K562 (cell line): ENCODE measurements at regions not wholly inside any gene's neighbourhood (a gene's known extent, or its start where the extent isn't known, plus 50 kb on each side); places are given as distances from the start of the nearest gene placed in this dataset.

ENCODE experiments used
- ATAC-seq: fragments of 200-7000 bp; cut with Tn5 transposase; 3 replicates; pipeline ENCODE4 v1.9.1; 2020; ENCODE audit warnings: moderate library complexity
- BruUV-seq: library from RNA; stranded (reverse); fragments of 400-500 nt; replicated peaks from 2 replicates; lab custom pipeline; 2021; lab: Mats Ljungman, UMichigan
- CTCF ChIA-PET: fragments of 300-600 bp; formaldehyde crosslinking; extraction: SDS; loops from one replicate; lab custom pipeline; 2021; ENCODE audit warnings: low intra/inter-chr PET ratio; lab: Yijun Ruan, JAX
- POLR2A ChIA-PET: fragments of 300-600, 350-650 bp; sonication (Branson Sonifier 250); formaldehyde crosslinking; extraction: SDS; loops from one replicate; lab custom pipeline; 2021; ENCODE audit warnings: antibody characterized with exemption, inconsistent platforms; lab: Yijun Ruan, JAX
- DNase-seq, 4 experiments: peaks; one replicate each; pipeline versions ENCODE4 v3.0.0 to v3.0.0-alpha.2; 2011 to 2018; ENCODE audit warnings: low spot score in 3 of 4, mixed read lengths in 3 of 4; ENCODE audit errors: extremely low read depth in 1 of 4
- FAIRE-seq: peaks from 2 replicates; lab custom pipeline; 2011; peaks lifted over from hg19 to GRCh38; lab: Jason Lieb, UNC
- H2AFZ ChIP-seq: 2 replicates; pipeline ENCODE4 v1.6.0; 2011; ENCODE audit warnings: low read depth, low read length, control low read depth, inconsistent platforms
- H3K27ac ChIP-seq: fragments of 200-600 bp; 3 replicates; pipeline ENCODE4 v1.8.0; 2011; ENCODE audit warnings: low read depth, mild to moderate bottlenecking, control low read depth, inconsistent platforms, low read length, moderate library complexity, mixed read lengths; ENCODE audit errors: extremely low read depth
- H3K27me3 ChIP-seq, 2 experiments: fragments of 300-600 bp in 1 of 2; 2 replicates in 1 of 2; 3 replicates in 1 of 2; pipeline versions ENCODE4 v1.6.0 to v1.8.0; 2011; ENCODE audit warnings: inconsistent platforms in 2 of 2, low read length in 2 of 2, mild to moderate bottlenecking in 1 of 2, mixed read lengths in 1 of 2, moderate library complexity in 1 of 2; ENCODE audit not compliant: control insufficient read depth in 2 of 2, insufficient read depth in 2 of 2
- H3K36me3 ChIP-seq: fragments of 300-600 bp; 3 replicates; pipeline ENCODE4 v1.8.0; 2011; ENCODE audit warnings: mild to moderate bottlenecking, low read length, inconsistent platforms; ENCODE audit not compliant: control insufficient read depth, insufficient read depth
- H3K4me1 ChIP-seq, 2 experiments: fragments of 200-600 bp in 1 of 2; replicated peaks in 1 of 2; 2 replicates in 1 of 2; 3 replicates in 1 of 2; pipeline versions ENCODE4 v1.5.1 to v1.8.0; 2011; ENCODE audit warnings: inconsistent platforms in 2 of 2, low read length in 2 of 2, mild to moderate bottlenecking in 1 of 2, mixed read lengths in 1 of 2, moderate library complexity in 1 of 2; ENCODE audit not compliant: control insufficient read depth in 2 of 2, insufficient read depth in 2 of 2
- H3K4me2 ChIP-seq: 2 replicates; pipeline ENCODE4 v1.6.1; 2011; ENCODE audit warnings: low read length, control low read depth, inconsistent platforms, mixed read lengths; ENCODE audit not compliant: insufficient read depth
- H3K4me3 ChIP-seq: fragments of 200-600 bp; sonication (generic), shearing (Covaris generic); 2 replicates; pipeline ENCODE4 v1.5.1; 2016; ENCODE audit warnings: control low read depth, inconsistent platforms
- H3K79me2 ChIP-seq: fragments of 200-600 bp; 3 replicates; pipeline ENCODE4 v1.8.0; 2011; ENCODE audit warnings: low read length, inconsistent platforms; ENCODE audit not compliant: control insufficient read depth, insufficient read depth
- H3K9ac ChIP-seq, 2 experiments: 2 replicates each; pipeline versions ENCODE4 v1.6.0 to v1.6.1; 2011; ENCODE audit warnings: low read depth in 2 of 2, low read length in 2 of 2, control low read depth in 1 of 2, inconsistent platforms in 1 of 2, mild to moderate bottlenecking in 1 of 2, mixed read lengths in 1 of 2; ENCODE audit not compliant: insufficient read depth in 1 of 2
- H3K9me1 ChIP-seq: one replicate; pipeline ENCODE4 v1.6.0; 2011; ENCODE audit warnings: inconsistent platforms, mild to moderate bottlenecking, low read length, moderate library complexity; ENCODE audit not compliant: control insufficient read depth, insufficient read depth
- H3K9me3 ChIP-seq: replicated peaks from 2 replicates; pipeline ENCODE4 v1.5.1; 2011; ENCODE audit warnings: low read depth, low read length, inconsistent platforms; ENCODE audit not compliant: control insufficient read depth, insufficient read depth
- H4K20me1 ChIP-seq: replicated peaks from 2 replicates; pipeline ENCODE4 v1.6.1; 2011; ENCODE audit warnings: low read length, inconsistent platforms, mixed read lengths; ENCODE audit not compliant: control insufficient read depth, insufficient read depth
- DPF2 ChIP-seq: fragments of 450-650 bp; IDR thresholded peaks from 2 replicates; pipeline ENCODE4 v1.6.1; 2016
- MECOM ChIP-seq: fragments of 250-450 bp; sonication (Bioruptor Pico); IDR thresholded peaks from 2 replicates; pipeline ENCODE4 v1.8.0; 2022; ENCODE audit warnings: inconsistent platforms
- NUFIP1 ChIP-seq: fragments of 450-650 bp; IDR thresholded peaks from 2 replicates; pipeline ENCODE4 v1.6.1; 2018; ENCODE audit not compliant: partially characterized antibody
- RBM17 ChIP-seq: fragments of 200-400 bp; formaldehyde crosslinking; IDR thresholded peaks from 2 replicates; pipeline ENCODE4 v1.6.1; 2017; ENCODE audit warnings: low read depth, mild to moderate bottlenecking, low read length, borderline replicate concordance
- RFX1 ChIP-seq: fragments of 450-650 bp; IDR thresholded peaks from 2 replicates; pipeline ENCODE4 v1.6.1; 2016; ENCODE audit warnings: mild to moderate bottlenecking, moderate library complexity
- USF2 ChIP-seq: sonication (generic); formaldehyde crosslinking; IDR thresholded peaks from 2 replicates; pipeline ENCODE4 v1.5.0; 2020; ENCODE audit warnings: missing genetic modification reagents
- ZFP36 ChIP-seq: fragments of 150-350 bp; IDR thresholded peaks from 2 replicates; pipeline ENCODE4 v1.6.1; 2018; ENCODE audit warnings: low read length, low read depth; ENCODE audit not compliant: partially characterized antibody
- ZKSCAN3 ChIP-seq: fragments of 250-450 bp; sonication (Bioruptor Pico); IDR thresholded peaks from 2 replicates; pipeline ENCODE4 v1.4.0; 2020
- WGBS: fragments of 100-300 bp; shearing (Covaris generic); methylation state at CpG from one replicate; pipeline ENCODE4 v1.1.6; 2016; ENCODE audit warnings: low coverage, mixed read lengths; ENCODE audit not compliant: insufficient coverage; ENCODE audit errors: missing lambda C conversion rate; 5-methylcytosine and 5-hydroxymethylcytosine counted together
- in situ Hi-C: fragments of 300-500 bp; cut with MboI; formaldehyde crosslinking; loops from 4 replicates; pipeline ENCODE4 v1.15.0; 2018; ENCODE audit warnings: inconsistent platforms, mixed read lengths
- intact Hi-C: fragments of 100-400 bp; cut with micrococcal nuclease; formaldehyde crosslinking; loops from 2 replicates; pipeline ENCODE4 v1.14.2; 2022

DNA sequence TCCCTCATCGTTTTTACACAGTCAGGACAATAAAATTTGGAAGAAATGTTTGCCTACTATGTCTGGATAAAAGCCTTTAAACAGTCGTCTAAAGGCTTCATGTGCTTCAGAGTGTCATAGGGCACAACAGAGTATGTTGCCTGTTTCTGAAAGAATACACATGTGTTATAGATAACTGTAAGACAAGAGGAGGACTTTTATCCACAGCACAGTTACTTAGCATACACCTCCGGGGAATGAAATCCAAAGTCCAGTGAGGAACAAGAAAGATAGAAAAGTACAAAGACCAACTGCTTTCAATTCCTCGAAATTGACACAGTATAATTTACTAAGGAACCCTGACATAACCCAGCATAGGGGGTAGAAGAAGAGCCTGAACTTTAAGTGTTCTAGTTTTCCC, 835.6 kb downstream of the PCDH17 start:
- DNase-seq (no peak), FAIRE-seq (no peak), ATAC-seq (no peak)
- ChIA-PET CTCF (no interaction called here), POLR2A (no interaction called here)
- H3K27me3 ChIP-seq = no peaks in the 10 kb centered on the region
- no peaks in the 10 kb centered on the region for H4K20me1 ChIP-seq
- in situ Hi-C loops = no loop called here
- intact Hi-C loops = no loop called here
- no peak overlapping the region for H2AFZ ChIP-seq
- H3K36me3 ChIP-seq = no peaks in the 10 kb centered on the region
- no peak for TF ChIP-seq MECOM (CRISPR knock-in tag)
- no peak for TF ChIP-seq RBM17
- TF ChIP-seq USF2 (CRISPR knock-in tag) = no peak
- no peaks in the 10 kb centered on the region for H3K79me2 ChIP-seq
- H3K27ac ChIP-seq = no peak overlapping the region
- 0% methylated on average over 3 of the region's 4 CpGs for WGBS
- H3K9me1 ChIP-seq = no peaks in the 10 kb centered on the region
- no peaks in the 10 kb centered on the region for H3K9me3 ChIP-seq
- H3K4me3 ChIP-seq = no peak overlapping the region
- H3K4me2 ChIP-seq = no peak overlapping the region
- no TSS peak for BruUV-seq
- H3K4me1 ChIP-seq = no peaks in the 10 kb centered on the region
- H3K9ac ChIP-seq = no peak overlapping the region

- no peak overlapping the region for H2AFZ ChIP-seq
- 0% methylated on average over 3 of the region's 3 CpGs for WGBS
- H3K4me3 ChIP-seq = no peak overlapping the region
- TF ChIP-seq RFX1 = no peak
- TF ChIP-seq DPF2 = no peak
- TF ChIP-seq ZKSCAN3 (CRISPR knock-in tag) = no peak
- TF ChIP-seq NUFIP1 = no peak
- TF ChIP-seq ZFP36 = no peak
- no peaks in the 10 kb centered on the region for H3K27me3 ChIP-seq
- BruUV-seq = no TSS peak
- H3K36me3 ChIP-seq = no peaks in the 10 kb centered on the region
- H3K27ac ChIP-seq = no peak overlapping the region
- ChIA-PET POLR2A (no interaction called here), CTCF (no interaction called here)
- DNase-seq = no peak
- ATAC-seq = no peak
- H3K4me1 ChIP-seq = no peaks in the 10 kb centered on the region
- H3K9me1 ChIP-seq = no peaks in the 10 kb centered on the region
- no peaks in the 10 kb centered on the region for H3K79me2 ChIP-seq
- H3K9ac ChIP-seq = no peak overlapping the region
- intact Hi-C loops = no loop called here
- H3K9me3 ChIP-seq = no peaks in the 10 kb centered on the region
- no peak overlapping the region for H3K4me2 ChIP-seq
- in situ Hi-C loops = no loop called here
- H4K20me1 ChIP-seq = no peaks in the 10 kb centered on the region
- FAIRE-seq = no peak
These were observed 840.9 kb downstream of the PCDH17 start for GRCh38 chr13:58472483-58472882.
